Raji (cell line): ENCODE measurements at regions not wholly inside any gene's neighbourhood (a gene's known extent, or its start where the extent isn't known, plus 50 kb on each side); places are given as distances from the start of the nearest gene placed in this dataset.

Experiments used
- POLR2A ChIP-seq: IDR thresholded peaks from 2 replicates; pipeline ENCODE4 v1.6.1; 2011; ENCODE audit warnings: low read depth, low read length, control low read depth; ENCODE audit not compliant: insufficient read depth

GRCh38 chr1:172838680-172839313, 179.9 kb downstream of the FASLG start:
- TF ChIP-seq POLR2A = no peak

GRCh38 chr1:172843444-172843843, 184.5 kb downstream of the FASLG start:
- no peak for TF ChIP-seq POLR2A

GRCh38 chr1:172845371-172845770, 186.5 kb downstream of the FASLG start:
- no peak for TF ChIP-seq POLR2A

- no peak for TF ChIP-seq POLR2A
Observed at GRCh38 chr1:172845865-172846264, 187.0 kb downstream of the FASLG start.

GRCh38 chr1:172849653-172850052, 190.8 kb downstream of the FASLG start:
- TF ChIP-seq POLR2A = no peak

- no peak for TF ChIP-seq POLR2A
Observed at GRCh38 chr1:172851077-172851476, 192.2 kb downstream of the FASLG start.

GRCh38 chr1:172851856-172852255, 193.0 kb downstream of the FASLG start:
- TF ChIP-seq POLR2A = no peak

GRCh38 chr1:172863031-172863430, 187.7 kb downstream of the TNFSF18 start:
- no peak for TF ChIP-seq POLR2A

- TF ChIP-seq POLR2A = no peak
Observed at GRCh38 chr1:172867216-172867818, 183.4 kb downstream of the TNFSF18 start.

GRCh38 chr1:172870901-172871606, 179.7 kb downstream of the TNFSF18 start:
- no peak for TF ChIP-seq POLR2A

GRCh38 chr1:172874950-172875349, 175.8 kb downstream of the TNFSF18 start:
- TF ChIP-seq POLR2A = no peak

- no peak for TF ChIP-seq POLR2A
Observed at GRCh38 chr1:172875892-172876291, 174.8 kb downstream of the TNFSF18 start.

GRCh38 chr1:172882385-172882784, 168.4 kb downstream of the TNFSF18 start:
- TF ChIP-seq POLR2A = no peak

GRCh38 chr1:172882791-172883386, 167.9 kb downstream of the TNFSF18 start:
- TF ChIP-seq POLR2A = no peak

GRCh38 chr1:172883387-172883791, 167.4 kb downstream of the TNFSF18 start:
- no peak for TF ChIP-seq POLR2A

GRCh38 chr1:172883844-172884243, 166.9 kb downstream of the TNFSF18 start:
- no peak for TF ChIP-seq POLR2A
